HEK293T (cell line): ENCODE measurements at regions not wholly inside any gene's neighbourhood (a gene's known extent, or its start where the extent isn't known, plus 50 kb on each side); places are given as distances from the start of the nearest gene placed in this dataset.

Experiments used
- BHLHE40 ChIP-seq: fragments of 450-650 bp; IDR thresholded peaks from 2 replicates; pipeline ENCODE4 v1.6.1; 2016; ENCODE audit warnings: mild to moderate bottlenecking, moderate library complexity, borderline replicate concordance
- ELF4 ChIP-seq: fragments of 450-650 bp; IDR thresholded peaks from 2 replicates; pipeline ENCODE4 v1.6.1; 2017; ENCODE audit warnings: antibody characterized with exemption
- FOXM1 ChIP-seq: fragments of 450-650 bp; IDR thresholded peaks from 2 replicates; pipeline ENCODE4 v1.6.1; 2017; ENCODE audit warnings: mild to moderate bottlenecking, borderline replicate concordance
- L3MBTL2 ChIP-seq: fragments of 450-650 bp; conservative IDR thresholded peaks from 2 replicates; pipeline ENCODE4 v1.6.1; 2016; ENCODE audit warnings: mild to moderate bottlenecking
- SP1 ChIP-seq: fragments of 450-650 bp; IDR thresholded peaks from 2 replicates; pipeline ENCODE4 v1.6.1; 2017
- SUZ12 ChIP-seq: fragments of 450-650 bp; IDR thresholded peaks from 2 replicates; pipeline ENCODE4 v1.6.1; 2016; ENCODE audit warnings: mild to moderate bottlenecking
- TARDBP ChIP-seq: fragments of 450-650 bp; IDR thresholded peaks from 2 replicates; pipeline ENCODE4 v1.6.1; 2016

GRCh38 chr1:176382163-176382562, 80.8 kb upstream of the PAPPA2 start:
- TF ChIP-seq SUZ12 (no peak), SP1 (no peak), L3MBTL2 (no peak), ELF4 (no peak), BHLHE40 (no peak), TARDBP (no peak), FOXM1 (no peak)
